Fibroblast of the aortic adventitia (primary cell): ENCODE measurements at regions not wholly inside any gene's neighbourhood (a gene's known extent, or its start where the extent isn't known, plus 50 kb on each side); places are given as distances from the start of the nearest gene placed in this dataset.

Source experiments
- DNase-seq: peaks from one replicate; pipeline ENCODE4 v3.0.0-alpha.2; 2010; ENCODE audit warnings: low read depth
- H3K4me3 ChIP-seq: 2 replicates; pipeline ENCODE4 v1.5.1; 2011; ENCODE audit warnings: low read depth, mild to moderate bottlenecking, control low read depth, low read length, moderate library complexity
- TF ChIP-seq, protein P1 (sequence below): IDR thresholded peaks from 2 replicates; pipeline ENCODE4 v1.5.1; 2011; ENCODE audit warnings: mild to moderate bottlenecking, low read length, control low read depth, inconsistent platforms; ENCODE audit not compliant: insufficient read depth

DNA sequence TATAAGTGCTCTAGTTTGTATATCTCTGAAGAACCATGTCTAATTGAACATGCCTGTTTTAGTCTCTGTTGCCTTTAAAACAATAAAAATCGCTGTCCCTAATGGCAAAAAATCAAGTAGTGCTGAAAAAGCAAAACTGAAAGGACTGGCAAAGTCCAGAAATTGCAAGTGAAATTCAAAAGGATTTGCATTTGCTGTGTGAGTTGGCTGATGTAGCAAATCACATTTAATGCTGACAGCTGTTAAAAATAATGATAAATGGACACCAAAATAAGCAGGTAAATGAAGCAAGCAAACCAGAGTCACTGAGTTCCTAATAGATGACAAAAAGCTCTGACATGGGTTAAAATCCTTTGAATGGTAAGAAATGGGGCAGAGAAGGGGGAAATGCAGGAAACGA is 874.1 kb downstream of the GRM8 start:
- DNase-seq: no peak
- TF ChIP-seq, protein P1, sequence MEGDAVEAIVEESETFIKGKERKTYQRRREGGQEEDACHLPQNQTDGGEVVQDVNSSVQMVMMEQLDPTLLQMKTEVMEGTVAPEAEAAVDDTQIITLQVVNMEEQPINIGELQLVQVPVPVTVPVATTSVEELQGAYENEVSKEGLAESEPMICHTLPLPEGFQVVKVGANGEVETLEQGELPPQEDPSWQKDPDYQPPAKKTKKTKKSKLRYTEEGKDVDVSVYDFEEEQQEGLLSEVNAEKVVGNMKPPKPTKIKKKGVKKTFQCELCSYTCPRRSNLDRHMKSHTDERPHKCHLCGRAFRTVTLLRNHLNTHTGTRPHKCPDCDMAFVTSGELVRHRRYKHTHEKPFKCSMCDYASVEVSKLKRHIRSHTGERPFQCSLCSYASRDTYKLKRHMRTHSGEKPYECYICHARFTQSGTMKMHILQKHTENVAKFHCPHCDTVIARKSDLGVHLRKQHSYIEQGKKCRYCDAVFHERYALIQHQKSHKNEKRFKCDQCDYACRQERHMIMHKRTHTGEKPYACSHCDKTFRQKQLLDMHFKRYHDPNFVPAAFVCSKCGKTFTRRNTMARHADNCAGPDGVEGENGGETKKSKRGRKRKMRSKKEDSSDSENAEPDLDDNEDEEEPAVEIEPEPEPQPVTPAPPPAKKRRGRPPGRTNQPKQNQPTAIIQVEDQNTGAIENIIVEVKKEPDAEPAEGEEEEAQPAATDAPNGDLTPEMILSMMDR: no peak
- H3K4me3 ChIP-seq: no peak overlapping the region

DNA sequence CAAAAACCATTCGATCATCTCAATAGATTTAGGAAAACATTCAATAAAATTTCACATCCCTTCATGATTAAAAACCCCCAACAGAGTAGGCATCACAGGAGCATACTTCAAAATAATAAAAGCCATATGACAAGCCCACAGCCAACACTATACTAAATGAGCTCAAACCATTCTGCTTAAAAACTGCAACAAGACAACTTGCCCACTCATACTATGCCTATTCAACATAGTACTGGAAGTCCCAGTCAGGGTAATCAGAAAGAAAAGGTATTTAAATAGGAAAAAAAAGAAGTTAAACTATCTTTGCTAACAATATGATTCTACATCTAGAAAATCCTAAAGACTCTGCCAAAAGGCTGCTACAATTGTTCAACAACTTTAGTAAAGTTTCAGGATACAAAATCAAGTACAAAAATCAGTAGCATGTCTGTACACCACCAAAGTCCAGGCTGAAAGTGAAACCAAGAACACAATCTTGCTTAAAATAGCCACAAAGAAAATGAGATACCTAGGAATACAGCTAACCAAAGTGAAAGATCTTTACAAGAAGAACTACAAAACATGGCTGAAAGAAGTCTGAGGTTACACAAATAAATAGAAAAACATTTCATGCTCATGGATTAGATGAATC is 882.6 kb downstream of the GRM8 start:
- H3K4me3 ChIP-seq: no peak overlapping the region
- TF ChIP-seq, protein P1: no peak
- no peak for DNase-seq

DNA sequence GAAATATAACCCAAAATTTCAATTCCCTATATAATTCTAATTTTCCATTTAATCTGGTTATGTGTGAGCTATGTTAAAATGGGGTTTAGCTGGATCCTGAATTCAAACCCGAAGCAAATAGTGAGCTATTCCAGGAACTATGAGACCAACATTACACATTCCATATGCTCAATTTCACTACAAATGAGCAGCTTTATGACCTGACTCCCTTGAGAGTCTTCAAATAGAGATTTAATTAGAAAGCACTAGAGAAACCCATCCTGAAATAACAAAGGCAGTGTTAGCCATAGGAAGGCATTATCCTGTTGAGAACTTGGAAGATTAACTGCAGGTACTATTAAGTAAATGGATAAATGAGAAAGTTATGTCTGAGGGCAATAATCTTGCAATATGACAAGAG is 890.0 kb downstream of the GRM8 start:
- TF ChIP-seq, protein P1: no peak
- no peak overlapping the region for H3K4me3 ChIP-seq
- DNase-seq: no peak

DNA sequence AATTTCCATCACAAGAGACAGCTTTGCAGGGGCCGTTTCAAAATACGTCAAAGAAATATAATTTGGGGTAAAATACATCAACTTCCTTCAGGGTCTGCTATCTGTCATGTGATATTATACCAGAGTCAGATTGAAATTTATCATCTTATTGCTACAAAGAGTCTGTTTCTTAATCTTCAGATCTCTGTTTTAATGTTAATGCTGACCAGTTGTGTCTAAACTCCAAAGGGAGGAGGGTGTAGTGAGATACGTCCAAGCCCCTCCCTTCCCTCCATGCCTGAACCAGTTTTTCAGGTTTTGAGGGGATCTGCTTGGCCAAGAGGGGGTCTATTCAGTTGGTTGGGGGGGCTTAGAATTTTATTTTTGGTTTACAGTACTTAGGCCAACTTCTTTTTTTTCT is 891.6 kb downstream of the GRM8 start:
- TF ChIP-seq, protein P1: no peak
- no peak overlapping the region for H3K4me3 ChIP-seq
- no peak for DNase-seq

DNA sequence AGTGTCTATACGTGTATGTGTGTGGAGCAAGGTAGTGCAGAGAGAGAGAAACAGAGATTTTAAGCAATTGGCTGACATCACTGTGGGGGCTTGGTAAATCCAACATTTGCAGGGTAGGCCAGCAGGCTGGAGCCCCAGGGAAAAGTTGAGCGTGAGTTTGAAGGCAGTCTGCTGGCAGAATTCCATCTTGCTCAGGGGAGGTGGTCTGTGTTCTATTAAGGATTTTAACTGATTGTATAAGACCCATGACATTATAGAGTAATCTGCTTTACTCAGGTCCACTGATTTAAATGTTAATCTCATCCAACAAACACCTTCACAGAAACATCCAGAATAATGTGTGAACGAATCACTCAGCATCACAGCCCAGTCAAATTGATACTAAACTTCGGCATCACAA is 912.9 kb downstream of the GRM8 start:
- no peak overlapping the region for H3K4me3 ChIP-seq
- TF ChIP-seq, protein P1: no peak
- no peak for DNase-seq

DNA sequence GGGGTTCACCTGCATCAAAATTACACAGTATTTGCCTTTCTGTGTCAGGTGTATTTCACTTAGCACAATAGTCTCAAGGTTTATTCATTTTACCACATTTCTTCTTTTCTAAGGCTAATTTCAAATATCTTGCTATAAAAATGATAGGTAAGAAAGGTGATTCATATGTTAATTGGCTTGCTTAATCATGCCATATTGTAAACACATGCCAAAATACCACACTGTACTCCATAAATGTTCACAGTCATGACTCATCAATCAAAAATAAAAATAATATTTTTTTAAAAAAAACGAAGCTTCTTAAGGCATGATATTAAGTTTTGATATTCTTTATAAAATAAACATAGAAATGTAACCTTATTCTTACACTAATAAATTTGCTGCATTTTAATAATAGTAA is 947.1 kb downstream of the GRM8 start:
- no peak for DNase-seq
- no peak overlapping the region for H3K4me3 ChIP-seq
- TF ChIP-seq, protein P1: no peak

DNA sequence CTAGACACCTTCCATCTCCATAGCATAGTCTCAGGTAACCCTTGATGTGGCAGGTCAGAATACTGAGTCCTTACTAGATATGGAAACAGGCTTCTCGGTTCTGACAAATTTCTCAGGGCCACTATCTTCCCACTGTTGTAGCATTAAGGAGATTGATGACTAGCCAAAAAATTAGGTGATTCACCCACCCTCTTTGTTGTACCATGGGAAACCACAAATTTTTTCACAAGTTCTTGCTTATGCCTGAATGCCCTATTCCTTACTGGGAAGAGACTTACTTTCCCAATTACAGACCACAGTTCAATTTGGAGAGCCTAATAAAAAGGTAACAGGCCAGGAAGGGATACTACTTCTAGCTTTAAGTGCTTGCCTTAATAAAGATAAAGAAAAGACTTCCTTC is 948.8 kb downstream of the GRM8 start:
- no peak overlapping the region for H3K4me3 ChIP-seq
- DNase-seq: no peak
- TF ChIP-seq, protein P1: no peak
